H9 (cell line): ENCODE measurements at regions not wholly inside any gene's neighbourhood (a gene's known extent, or its start where the extent isn't known, plus 50 kb on each side); places are given as distances from the start of the nearest gene placed in this dataset.

Source experiments
- DNase-seq: peaks from one replicate; pipeline ENCODE4 v3.0.0-alpha.2; 2017
- H2AFZ ChIP-seq: one replicate; pipeline ENCODE4 v1.6.1; 2013; ENCODE audit warnings: mild to moderate bottlenecking, low read length, control low read depth, moderate library complexity
- H2AK5ac ChIP-seq: 2 replicates; pipeline ENCODE4 v1.6.1; 2013; ENCODE audit warnings: low read length, control low read depth, mixed read lengths; ENCODE audit not compliant: insufficient read length
- H2BK120ac ChIP-seq: one replicate; pipeline ENCODE4 v1.6.1; 2013; ENCODE audit warnings: low read depth, mild to moderate bottlenecking, low read length, control low read depth, inconsistent platforms; ENCODE audit not compliant: poor library complexity, severe bottlenecking
- H2BK12ac ChIP-seq: 2 replicates; pipeline ENCODE4 v1.6.1; 2013; ENCODE audit warnings: low read length, control low read depth, mixed read lengths, low read depth; ENCODE audit not compliant: insufficient read length
- H2BK15ac ChIP-seq: 2 replicates; pipeline ENCODE4 v1.6.1; 2013; ENCODE audit warnings: low read depth, low read length, control low read depth
- H2BK20ac ChIP-seq: one replicate; pipeline ENCODE4 v1.6.1; 2013; ENCODE audit warnings: low read depth, mild to moderate bottlenecking, low read length, control low read depth, inconsistent platforms; ENCODE audit not compliant: poor library complexity, severe bottlenecking
- H2BK5ac ChIP-seq: 2 replicates; pipeline ENCODE4 v1.6.1; 2013; ENCODE audit warnings: low read length, control low read depth, mixed read lengths; ENCODE audit not compliant: insufficient read length
- H3K14ac ChIP-seq: 2 replicates; pipeline ENCODE4 v1.6.1; 2013; ENCODE audit warnings: low read length, control low read depth; ENCODE audit not compliant: insufficient read depth
- H3K18ac ChIP-seq: 2 replicates; pipeline ENCODE4 v1.6.1; 2013; ENCODE audit warnings: low read depth, mild to moderate bottlenecking, mixed read lengths, low read length, control low read depth; ENCODE audit not compliant: insufficient read length
- H3K23ac ChIP-seq: 2 replicates; pipeline ENCODE4 v1.6.1; 2013; ENCODE audit warnings: low read length, control low read depth, mixed read lengths, low read depth; ENCODE audit not compliant: insufficient read length
- H3K23me2 ChIP-seq: 2 replicates; pipeline ENCODE4 v1.6.1; 2013; ENCODE audit warnings: low read depth, mild to moderate bottlenecking, mixed read lengths, low read length, control low read depth; ENCODE audit not compliant: insufficient read length, poor library complexity, severe bottlenecking
- H3K27ac ChIP-seq: 2 replicates; pipeline ENCODE4 v1.5.1; 2013; ENCODE audit warnings: low read length, control low read depth, mixed read lengths, low read depth; ENCODE audit not compliant: insufficient read length
- H3K27me3 ChIP-seq: 2 replicates; pipeline ENCODE4 v1.6.1; 2013; ENCODE audit warnings: low read length, control low read depth, inconsistent platforms; ENCODE audit not compliant: insufficient read depth
- H3K4ac ChIP-seq: 2 replicates; pipeline ENCODE4 v1.6.1; 2013; ENCODE audit warnings: low read depth, mild to moderate bottlenecking, control low read depth, inconsistent platforms, low read length, moderate library complexity
- H3K4me1 ChIP-seq: 2 replicates; pipeline ENCODE4 v1.6.1; 2013; ENCODE audit warnings: low read length, control low read depth, inconsistent platforms; ENCODE audit not compliant: insufficient read depth
- H3K4me2 ChIP-seq: 2 replicates; pipeline ENCODE4 v1.6.1; 2013; ENCODE audit warnings: low read length, control low read depth, mixed read lengths; ENCODE audit not compliant: insufficient read length, insufficient read depth
- H3K56ac ChIP-seq: 2 replicates; pipeline ENCODE4 v1.6.1; 2013; ENCODE audit warnings: low read depth, mild to moderate bottlenecking, mixed read lengths, low read length, control low read depth; ENCODE audit not compliant: insufficient read length
- H3K79me1 ChIP-seq: 2 replicates; pipeline ENCODE4 v1.6.1; 2013; ENCODE audit warnings: low read depth, mild to moderate bottlenecking, moderate library complexity, low read length, control low read depth, inconsistent platforms; ENCODE audit not compliant: insufficient read depth, poor library complexity, severe bottlenecking
- H3K79me2 ChIP-seq: 2 replicates; pipeline ENCODE4 v1.6.1; 2013; ENCODE audit warnings: low read length, control low read depth, inconsistent platforms; ENCODE audit not compliant: insufficient read depth
- H3K9ac ChIP-seq: 2 replicates; pipeline ENCODE4 v1.6.1; 2013; ENCODE audit warnings: low read length, control low read depth, mixed read lengths; ENCODE audit not compliant: insufficient read length; ENCODE audit errors: extremely low read depth
- H3K9me3 ChIP-seq: one replicate; pipeline ENCODE4 v1.6.1; 2013; ENCODE audit warnings: low read depth, low read length, inconsistent platforms; ENCODE audit not compliant: control insufficient read depth
- H3T11ph ChIP-seq: one replicate; pipeline ENCODE4 v1.6.1; 2013; ENCODE audit warnings: mild to moderate bottlenecking, low read length, control low read depth, inconsistent platforms
- H4K20me1 ChIP-seq: one replicate; pipeline ENCODE4 v1.6.1; 2013; ENCODE audit not compliant: control insufficient read depth, insufficient read length, insufficient read depth
- H4K5ac ChIP-seq: 2 replicates; pipeline ENCODE4 v1.6.1; 2013; ENCODE audit warnings: low read depth, mild to moderate bottlenecking, mixed read lengths, low read length, control low read depth; ENCODE audit not compliant: insufficient read length
- H4K8ac ChIP-seq: replicated peaks from 2 replicates; pipeline ENCODE4 v1.6.1; 2013; ENCODE audit warnings: low read length, control low read depth, mixed read lengths, low read depth; ENCODE audit not compliant: insufficient read length
- H4K91ac ChIP-seq: 2 replicates; pipeline ENCODE4 v1.6.1; 2013; ENCODE audit warnings: low read depth, mild to moderate bottlenecking, moderate library complexity, mixed read lengths, low read length, control low read depth; ENCODE audit not compliant: insufficient read length
- H3K27ac Mint-ChIP-seq, 3 experiments: 2 replicates in 2 of 3; 3 replicates in 1 of 3; pipeline ENCODE4 v1.8.0; 2020 to 2021; ENCODE audit warnings: mixed read lengths in 3 of 3, mild to moderate bottlenecking in 1 of 3, moderate library complexity in 1 of 3
- H3K27me3 Mint-ChIP-seq: 2 replicates; pipeline ENCODE4 v1.8.0; 2021; ENCODE audit warnings: low read depth, mild to moderate bottlenecking, moderate library complexity, mixed read lengths
- H3K36me3 Mint-ChIP-seq, 3 experiments: 2 replicates in 2 of 3; 3 replicates in 1 of 3; pipeline ENCODE4 v1.8.0; 2020 to 2021; ENCODE audit warnings: low read depth in 3 of 3, mixed read lengths in 3 of 3; ENCODE audit not compliant: insufficient read depth in 1 of 3
- H3K4me1 Mint-ChIP-seq, 2 experiments: 2 replicates each; pipeline ENCODE4 v1.8.0; 2020; ENCODE audit warnings: mixed read lengths in 2 of 2
- H3K4me3 Mint-ChIP-seq, 2 experiments: 2 replicates in 1 of 2; 3 replicates in 1 of 2; pipeline ENCODE4 v1.8.0; 2020 to 2021; ENCODE audit warnings: mild to moderate bottlenecking in 2 of 2, mixed read lengths in 2 of 2, moderate library complexity in 1 of 2
- H3K9me3 Mint-ChIP-seq, 2 experiments: 2 replicates in 1 of 2; 3 replicates in 1 of 2; pipeline ENCODE4 v1.8.0; 2020; ENCODE audit warnings: mild to moderate bottlenecking in 2 of 2, mixed read lengths in 2 of 2, moderate library complexity in 1 of 2
- CTCF ChIP-seq: fragments of 200-600 bp; sonication (generic); conservative IDR thresholded peaks from 3 replicates; pipeline ENCODE4 v1.8.0; 2021; ENCODE audit warnings: antibody characterized with exemption, mild to moderate bottlenecking
- WGBS: extraction: QIAGEN DNeasy Blood & Tissue Kit; methylation state at CpG from one replicate; pipeline ENCODE4 v1.1.7; 2013; ENCODE audit warnings: missing lambda C conversion rate, low lambda C conversion rate, mixed read lengths; ENCODE audit not compliant: insufficient read length; ENCODE audit errors: extremely low coverage; 5-methylcytosine and 5-hydroxymethylcytosine counted together

- Mint-ChIP-seq H3K27ac (no peak overlapping the region), H3K36me3 (no peaks in the 10 kb centered on the region), H3K4me3 (no peak overlapping the region), H3K9me3 (no peaks in the 10 kb centered on the region), H3K27me3 (peaks cover 24% of the 10 kb centered on the region), H3K4me1 (no peaks in the 10 kb centered on the region)
- WGBS, result no CpG with 5 or more reads among the region's 12 CpGs
- no peak for DNase-seq
- no peaks in the 10 kb centered on the region for H3K79me1 ChIP-seq
- H4K91ac ChIP-seq, result no peak overlapping the region
- no peak overlapping the region for H4K5ac ChIP-seq
- H3K27me3 ChIP-seq, result no peaks in the 10 kb centered on the region
- no peaks in the 10 kb centered on the region for H3K79me2 ChIP-seq
- H3K27ac ChIP-seq, result no peak overlapping the region
- H3K4ac ChIP-seq, result no peak overlapping the region
- H2BK120ac ChIP-seq, result no peak overlapping the region
- no peak overlapping the region for H2BK12ac ChIP-seq
- no peak overlapping the region for H3K23ac ChIP-seq
- H3K56ac ChIP-seq, result no peak overlapping the region
- no peaks in the 10 kb centered on the region for H4K20me1 ChIP-seq
- H2BK5ac ChIP-seq, result no peak overlapping the region
- no peaks in the 10 kb centered on the region for H3K4me1 ChIP-seq
- H3K18ac ChIP-seq, result no peak overlapping the region
- no peak overlapping the region for H3K4me2 ChIP-seq
- H2BK15ac ChIP-seq, result no peak overlapping the region
- TF ChIP-seq CTCF, result no peak
- H3K14ac ChIP-seq, result no peak overlapping the region
- no peak overlapping the region for H4K8ac ChIP-seq
- no peak overlapping the region for H3K9ac ChIP-seq
- H2AFZ ChIP-seq, result no peak overlapping the region
- H2AK5ac ChIP-seq, result no peak overlapping the region
- H3K9me3 ChIP-seq, result no peaks in the 10 kb centered on the region
- H3K23me2 ChIP-seq, result no peaks in the 10 kb centered on the region
- H2BK20ac ChIP-seq, result no peak overlapping the region
- H3T11ph ChIP-seq, result no peak overlapping the region
Measured at GRCh38 chr3:11899826-11900225, 53.1 kb upstream of the TAMM41 start.
